ENCODE measurements at regions not wholly inside any gene's neighbourhood (a gene's known extent, or its start where the extent isn't known, plus 50 kb on each side); places are given as distances from the start of the nearest gene placed in this dataset.

DNA sequence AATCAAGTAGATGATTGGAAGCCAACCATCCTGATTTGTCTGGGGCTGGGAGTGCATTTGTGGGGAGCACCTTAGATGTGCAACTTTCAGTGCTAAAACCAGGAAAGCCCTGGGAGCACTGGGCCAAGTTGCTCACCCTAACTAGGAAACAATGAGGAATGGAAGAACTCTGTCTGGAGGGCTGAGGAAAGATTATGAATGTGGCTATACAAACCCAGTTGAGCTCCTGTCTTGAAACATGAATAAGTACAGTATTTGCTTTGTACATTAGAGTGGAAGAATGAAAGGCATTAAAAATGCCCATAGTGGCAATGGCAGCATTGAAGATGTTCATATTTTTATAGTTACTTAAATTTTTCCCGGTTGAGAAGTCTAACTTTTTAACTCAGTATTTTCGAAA lies 121.1 kb downstream of the HDGFL1 start:
- TF ChIP-seq POLR2A (IDR thresholded peaks at IDR 0.05) (no peak), POLR2AphosphoS5 (IDR thresholded peaks at IDR 0.05) (no peak)

Measured in stomach (tissue), 4 donors.